NCI-H1092 treated with DMSO at 0.1 percent for 48 hours (cell line): ENCODE measurements at regions not wholly inside any gene's neighbourhood (a gene's known extent, or its start where the extent isn't known, plus 50 kb on each side); places are given as distances from the start of the nearest gene placed in this dataset.
A peak's percentile ranks its signal among the peaks of the same experiment; 100 is the strongest.

Experiments
- DNase-seq: peaks from one replicate; lab custom pipeline; 2025; lab: John Stamatoyannopoulos, UW

- DNase-seq = no peak
Measured at GRCh38 chr14:85991156-85991555, 461.2 kb downstream of the FLRT2 start.

GRCh38 chr14:85987907-85988306, 458.0 kb downstream of the FLRT2 start:
- no peak for DNase-seq

- DNase-seq = no peak
Measured at GRCh38 chr14:85987292-85987691, 457.3 kb downstream of the FLRT2 start.

GRCh38 chr14:85978582-85979250, 448.8 kb downstream of the FLRT2 start:
- peak; percentile 37 for DNase-seq

GRCh38 chr14:85974602-85975001, 444.7 kb downstream of the FLRT2 start:
- no peak for DNase-seq

GRCh38 chr14:85963486-85963885, 433.5 kb downstream of the FLRT2 start:
- DNase-seq = no peak

GRCh38 chr14:85960756-85961155, 430.8 kb downstream of the FLRT2 start:
- DNase-seq = no peak

- DNase-seq = no peak
Measured at GRCh38 chr14:85959063-85959462, 429.1 kb downstream of the FLRT2 start.

GRCh38 chr14:85958069-85958468, 428.1 kb downstream of the FLRT2 start:
- DNase-seq = no peak

GRCh38 chr14:85953265-85953664, 423.3 kb downstream of the FLRT2 start:
- no peak for DNase-seq

- no peak for DNase-seq
Measured at GRCh38 chr14:85948153-85948552, 418.2 kb downstream of the FLRT2 start.

GRCh38 chr14:85947461-85948139, 417.7 kb downstream of the FLRT2 start:
- no peak for DNase-seq

GRCh38 chr14:85943192-85943591, 413.2 kb downstream of the FLRT2 start:
- no peak for DNase-seq

GRCh38 chr14:85934886-85935254, 404.9 kb downstream of the FLRT2 start:
- DNase-seq = no peak

- DNase-seq = no peak
Measured at GRCh38 chr14:85934123-85934885, 404.4 kb downstream of the FLRT2 start.

- no peak for DNase-seq
Measured at GRCh38 chr14:85921241-85921640, 391.3 kb downstream of the FLRT2 start.

- DNase-seq = no peak
Measured at GRCh38 chr14:85917716-85918115, 387.8 kb downstream of the FLRT2 start.

- DNase-seq = no peak
Measured at GRCh38 chr14:85915711-85916110, 385.8 kb downstream of the FLRT2 start.

GRCh38 chr14:85912141-85912540, 382.2 kb downstream of the FLRT2 start:
- DNase-seq = no peak

- no peak for DNase-seq
Measured at GRCh38 chr14:85911044-85911443, 381.1 kb downstream of the FLRT2 start.

- DNase-seq = peak; percentile 8
Measured at GRCh38 chr14:85909581-85909980, 379.6 kb downstream of the FLRT2 start.

GRCh38 chr14:85907536-85907935, 377.6 kb downstream of the FLRT2 start:
- DNase-seq = no peak

- no peak for DNase-seq
Measured at GRCh38 chr14:85897808-85898207, 367.9 kb downstream of the FLRT2 start.
